SK-N-MC (cell line): ENCODE measurements at regions not wholly inside any gene's neighbourhood (a gene's known extent, or its start where the extent isn't known, plus 50 kb on each side); places are given as distances from the start of the nearest gene placed in this dataset.

Source experiments
- EZH2 ChIP-seq: fragments of 200-600 bp; sonication (generic); IDR thresholded peaks from one replicate; pipeline ENCODE4 v1.6.1; 2017; ENCODE audit warnings: antibody characterized with exemption
- POLR2AphosphoS5 ChIP-seq: IDR thresholded peaks from 2 replicates; pipeline ENCODE4 v1.6.1; 2012; ENCODE audit warnings: mild to moderate bottlenecking, low read depth, low read length, borderline replicate concordance

DNA sequence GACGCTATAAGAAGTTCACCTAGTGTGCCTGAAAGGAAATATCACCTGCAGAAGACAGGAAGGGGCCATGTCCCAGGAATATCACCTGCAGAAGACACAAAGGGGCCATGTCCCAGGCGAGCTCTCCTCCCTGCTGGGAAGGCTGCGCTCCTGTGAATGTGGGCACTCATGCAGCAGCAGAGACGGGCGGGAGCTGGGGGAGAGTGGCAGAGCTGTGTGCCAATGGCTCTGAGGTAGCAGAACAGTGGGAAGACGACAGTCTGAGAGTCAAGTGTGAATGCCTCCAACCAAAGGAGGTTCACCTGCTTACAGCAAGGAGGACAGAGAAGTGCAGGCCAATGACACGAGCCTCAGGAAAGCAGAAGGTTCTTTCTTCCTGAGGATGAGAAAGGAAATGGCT lies 117.9 kb upstream of the SALL3 start:
- TF ChIP-seq EZH2 (no peak), POLR2AphosphoS5 (no peak)
